Activated naive CD8-positive, alpha-beta T cell (primary cell): ENCODE measurements at regions not wholly inside any gene's neighbourhood (a gene's known extent, or its start where the extent isn't known, plus 50 kb on each side); places are given as distances from the start of the nearest gene placed in this dataset.

Experiments used
- H3K27ac Mint-ChIP-seq: one replicate; pipeline ENCODE4 v1.8.0; 2021; ENCODE audit warnings: mixed read lengths
- H3K27me3 Mint-ChIP-seq: one replicate; pipeline ENCODE4 v1.8.0; 2021; ENCODE audit warnings: mixed read lengths
- H3K36me3 Mint-ChIP-seq: one replicate; pipeline ENCODE4 v1.8.0; 2021; ENCODE audit warnings: mixed read lengths
- H3K4me1 Mint-ChIP-seq: one replicate; pipeline ENCODE4 v1.8.0; 2021; ENCODE audit warnings: low read depth, mixed read lengths
- H3K4me3 Mint-ChIP-seq: one replicate; pipeline ENCODE4 v1.8.0; 2021; ENCODE audit warnings: mild to moderate bottlenecking, mixed read lengths
- H3K9me3 Mint-ChIP-seq: one replicate; pipeline ENCODE4 v1.8.0; 2021; ENCODE audit warnings: low read depth, mixed read lengths

DNA sequence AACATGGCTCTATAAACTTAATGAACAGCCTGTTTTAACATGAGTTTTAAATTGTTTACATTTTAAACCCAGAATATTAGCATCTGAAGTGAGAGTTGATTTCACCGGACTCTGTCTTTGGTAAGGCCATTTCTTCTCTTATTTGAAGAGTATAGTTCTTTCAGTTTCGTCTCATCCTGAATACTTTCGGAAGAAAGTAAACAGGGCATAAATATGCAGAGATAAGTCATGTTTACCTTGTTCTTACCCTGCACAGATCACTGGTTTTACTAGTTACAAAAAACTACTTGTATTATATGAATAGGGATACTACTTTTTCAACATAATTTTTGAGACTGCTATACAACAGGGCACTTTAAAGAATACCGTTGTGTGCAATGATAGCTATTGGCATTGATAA is 656.3 kb upstream of the ZNF608 start:
- no peaks in the 10 kb centered on the region for H3K4me1 Mint-ChIP-seq
- peaks cover 5% of the 10 kb centered on the region for H3K9me3 Mint-ChIP-seq
- no peak overlapping the region for H3K27ac Mint-ChIP-seq
- no peaks in the 10 kb centered on the region for H3K36me3 Mint-ChIP-seq
- H3K27me3 Mint-ChIP-seq = no peaks in the 10 kb centered on the region
- no peak overlapping the region for H3K4me3 Mint-ChIP-seq

- Mint-ChIP-seq H3K4me1 (no peaks in the 10 kb centered on the region), H3K4me3 (no peak overlapping the region), H3K36me3 (no peaks in the 10 kb centered on the region), H3K27ac (no peak overlapping the region), H3K9me3 (no peaks in the 10 kb centered on the region), H3K27me3 (no peaks in the 10 kb centered on the region)
Observed at GRCh38 chr5:125404056-125404455, 657.6 kb upstream of the ZNF608 start.

GRCh38 chr5:125408448-125409233 is 662.2 kb upstream of the ZNF608 start:
- no peaks in the 10 kb centered on the region for H3K36me3 Mint-ChIP-seq
- no peaks in the 10 kb centered on the region for H3K9me3 Mint-ChIP-seq
- no peaks in the 10 kb centered on the region for H3K27me3 Mint-ChIP-seq
- H3K4me1 Mint-ChIP-seq = no peaks in the 10 kb centered on the region
- no peak overlapping the region for H3K4me3 Mint-ChIP-seq
- no peak overlapping the region for H3K27ac Mint-ChIP-seq

DNA sequence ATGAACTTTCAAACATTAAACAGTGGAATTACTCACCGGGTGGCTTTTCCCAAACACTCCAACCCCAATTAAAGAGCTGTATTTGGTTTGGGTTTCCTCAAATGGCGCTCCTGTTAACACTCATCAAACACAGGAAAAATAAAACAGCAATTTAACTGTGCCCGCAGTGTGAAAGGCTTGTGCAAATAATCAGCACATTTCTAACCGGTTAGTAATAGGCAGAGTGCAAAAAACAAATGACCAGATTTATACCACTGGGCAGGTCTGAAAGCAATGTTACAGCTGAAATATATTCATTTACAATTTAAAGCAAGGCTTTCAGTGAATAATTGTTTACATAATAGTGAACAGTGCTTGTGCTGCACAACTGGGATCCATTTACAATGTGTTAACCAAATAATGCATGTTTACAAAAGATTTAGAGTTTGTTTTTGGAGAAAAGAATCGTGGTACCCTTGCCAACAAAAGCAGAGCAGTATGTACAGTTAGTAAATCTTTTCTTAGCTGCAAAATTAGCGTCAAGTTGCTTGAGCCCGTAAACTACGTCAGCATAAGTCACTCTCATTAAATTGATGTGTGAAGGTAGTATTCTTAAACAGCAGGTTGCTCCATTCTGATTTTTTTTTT is 662.9 kb upstream of the ZNF608 start:
- Mint-ChIP-seq H3K4me3 (no peak overlapping the region), H3K9me3 (no peaks in the 10 kb centered on the region), H3K27ac (no peak overlapping the region), H3K4me1 (no peaks in the 10 kb centered on the region), H3K27me3 (no peaks in the 10 kb centered on the region), H3K36me3 (no peaks in the 10 kb centered on the region)

- Mint-ChIP-seq H3K27ac (no peak overlapping the region), H3K36me3 (no peaks in the 10 kb centered on the region), H3K4me3 (no peak overlapping the region), H3K27me3 (no peaks in the 10 kb centered on the region), H3K4me1 (no peaks in the 10 kb centered on the region), H3K9me3 (no peaks in the 10 kb centered on the region)
Observed at GRCh38 chr5:125409861-125410536, 663.6 kb upstream of the ZNF608 start.

DNA sequence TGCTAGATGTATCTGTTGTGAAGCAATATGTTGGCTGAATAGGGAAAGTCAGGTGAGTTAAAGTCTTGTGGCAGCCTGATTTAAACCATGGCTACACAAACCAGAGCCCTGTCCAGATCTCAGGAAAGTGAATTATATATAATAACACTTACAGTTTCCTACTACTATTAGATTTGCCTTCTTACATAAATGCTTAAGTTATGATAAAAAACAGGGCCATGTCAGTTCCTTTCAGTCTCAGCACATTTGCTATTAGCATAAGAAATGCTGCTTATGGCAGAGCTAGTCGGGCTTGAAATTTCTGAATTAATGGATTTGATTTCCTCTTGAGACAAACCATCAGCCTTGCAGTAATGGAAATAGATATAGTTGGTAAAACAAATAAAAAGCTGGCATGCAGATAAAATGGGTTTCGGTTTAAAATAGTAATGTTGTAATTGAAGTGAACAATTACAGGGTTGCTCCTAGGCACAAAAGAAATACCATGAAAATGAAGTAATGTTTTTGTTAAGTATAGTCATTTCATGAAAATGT is 664.2 kb upstream of the ZNF608 start:
- Mint-ChIP-seq H3K9me3 (no peaks in the 10 kb centered on the region), H3K4me3 (no peak overlapping the region), H3K27me3 (no peaks in the 10 kb centered on the region), H3K4me1 (no peaks in the 10 kb centered on the region), H3K27ac (no peak overlapping the region), H3K36me3 (no peaks in the 10 kb centered on the region)

GRCh38 chr5:125411071-125411743 is 664.8 kb upstream of the ZNF608 start:
- Mint-ChIP-seq H3K27ac (no peak overlapping the region), H3K4me1 (no peaks in the 10 kb centered on the region), H3K9me3 (no peaks in the 10 kb centered on the region), H3K4me3 (no peak overlapping the region), H3K27me3 (no peaks in the 10 kb centered on the region), H3K36me3 (no peaks in the 10 kb centered on the region)

DNA sequence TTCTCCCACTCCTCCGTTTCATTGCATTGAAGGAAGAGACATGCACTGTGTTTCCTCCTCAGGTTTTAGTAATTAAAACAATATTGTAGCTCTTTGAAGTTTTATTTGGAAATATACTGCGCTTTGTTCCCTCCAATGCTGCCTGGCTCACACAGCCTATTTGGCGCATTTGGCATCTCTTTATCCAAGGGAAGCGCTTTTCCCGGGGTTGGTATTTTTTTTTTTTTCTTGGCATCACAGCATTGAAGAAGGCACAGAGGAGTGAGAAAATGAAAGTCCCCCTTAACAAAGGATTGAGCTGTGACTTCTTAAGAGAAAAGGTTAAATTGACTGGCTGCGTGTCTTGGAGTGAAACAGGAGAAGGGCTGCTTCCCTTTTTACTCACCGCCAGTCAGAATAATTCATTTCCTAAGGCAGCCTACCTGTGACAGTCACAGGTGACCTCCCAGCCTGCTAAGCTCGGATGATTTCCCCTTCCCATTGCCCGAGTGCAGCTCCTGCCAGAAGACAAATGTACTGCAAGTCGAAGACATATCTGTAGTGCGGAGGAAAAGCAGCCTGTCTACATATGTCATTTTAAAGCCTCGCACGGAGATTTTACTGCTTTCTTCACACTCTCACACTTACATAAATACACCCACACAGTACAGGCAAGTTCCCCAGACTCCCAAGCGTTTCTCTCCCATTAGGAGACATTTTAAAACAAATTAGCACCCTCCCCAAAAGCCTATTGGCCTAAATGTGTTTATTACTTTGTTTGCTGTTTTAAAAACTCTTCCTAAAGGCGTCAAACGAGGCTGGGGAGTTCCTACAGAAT is 665.5 kb upstream of the ZNF608 start:
- Mint-ChIP-seq H3K4me1 (no peaks in the 10 kb centered on the region), H3K4me3 (no peak overlapping the region), H3K27me3 (no peaks in the 10 kb centered on the region), H3K9me3 (no peaks in the 10 kb centered on the region), H3K27ac (no peak overlapping the region), H3K36me3 (no peaks in the 10 kb centered on the region)

DNA sequence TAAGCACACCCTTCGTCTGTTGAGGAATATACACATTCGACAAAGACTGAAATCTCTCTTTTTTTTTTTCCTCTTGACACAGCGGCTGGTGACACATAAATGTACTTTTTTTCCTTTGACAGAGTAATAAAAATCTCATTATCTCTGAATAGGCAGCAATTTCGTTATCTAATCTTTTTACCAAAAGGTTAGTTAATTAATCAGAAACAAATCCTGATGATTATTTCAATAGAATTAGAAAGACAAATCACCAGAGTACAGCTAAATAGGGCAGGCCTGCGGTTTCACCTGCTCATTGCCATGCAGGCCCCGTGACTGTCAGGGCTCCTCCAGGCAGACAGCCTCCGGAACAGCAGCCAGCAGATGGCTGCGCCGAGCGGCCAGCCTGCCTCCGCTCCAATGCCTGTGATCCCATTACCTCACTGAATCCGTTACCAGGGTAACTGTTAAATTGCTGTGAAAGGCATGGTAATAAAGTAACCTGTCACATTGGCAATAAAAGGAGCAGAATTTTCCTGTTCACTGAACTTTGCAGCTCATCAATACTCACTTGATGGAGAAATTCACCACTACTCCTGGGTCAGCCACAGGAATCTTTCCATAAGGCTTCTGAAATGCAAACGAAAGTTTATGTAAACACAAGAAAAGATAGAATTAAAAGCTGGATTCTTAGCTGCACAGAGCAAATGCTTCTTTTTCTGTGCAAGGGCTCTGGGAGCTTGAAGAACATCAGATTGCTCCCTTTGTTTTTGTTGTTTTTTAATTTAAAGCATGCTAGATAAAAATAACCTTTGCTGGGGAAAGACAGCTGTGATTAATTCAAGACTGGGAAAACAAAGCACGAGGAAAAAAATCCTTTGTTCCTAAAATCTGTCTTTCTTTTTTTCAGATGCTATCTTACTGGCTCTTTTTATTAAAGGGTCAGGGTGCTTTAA is 666.4 kb upstream of the ZNF608 start:
- Mint-ChIP-seq H3K4me1 (no peaks in the 10 kb centered on the region), H3K27ac (no peak overlapping the region), H3K4me3 (no peak overlapping the region), H3K27me3 (no peaks in the 10 kb centered on the region), H3K9me3 (no peaks in the 10 kb centered on the region), H3K36me3 (no peaks in the 10 kb centered on the region)

- no peaks in the 10 kb centered on the region for H3K4me1 Mint-ChIP-seq
- no peak overlapping the region for H3K27ac Mint-ChIP-seq
- no peak overlapping the region for H3K4me3 Mint-ChIP-seq
- H3K9me3 Mint-ChIP-seq = no peaks in the 10 kb centered on the region
- H3K27me3 Mint-ChIP-seq = no peaks in the 10 kb centered on the region
- H3K36me3 Mint-ChIP-seq = no peaks in the 10 kb centered on the region
Observed at GRCh38 chr5:125413496-125414274, 667.2 kb upstream of the ZNF608 start.

GRCh38 chr5:125415126-125415525 is 668.7 kb upstream of the ZNF608 start:
- Mint-ChIP-seq H3K4me1 (no peaks in the 10 kb centered on the region), H3K27ac (no peak overlapping the region), H3K36me3 (no peaks in the 10 kb centered on the region), H3K9me3 (no peaks in the 10 kb centered on the region), H3K27me3 (no peaks in the 10 kb centered on the region), H3K4me3 (no peak overlapping the region)

- no peak overlapping the region for H3K27ac Mint-ChIP-seq
- no peaks in the 10 kb centered on the region for H3K27me3 Mint-ChIP-seq
- no peaks in the 10 kb centered on the region for H3K36me3 Mint-ChIP-seq
- no peaks in the 10 kb centered on the region for H3K4me1 Mint-ChIP-seq
- no peak overlapping the region for H3K4me3 Mint-ChIP-seq
- H3K9me3 Mint-ChIP-seq = no peaks in the 10 kb centered on the region
Observed at GRCh38 chr5:125416055-125416454, 669.6 kb upstream of the ZNF608 start.

DNA sequence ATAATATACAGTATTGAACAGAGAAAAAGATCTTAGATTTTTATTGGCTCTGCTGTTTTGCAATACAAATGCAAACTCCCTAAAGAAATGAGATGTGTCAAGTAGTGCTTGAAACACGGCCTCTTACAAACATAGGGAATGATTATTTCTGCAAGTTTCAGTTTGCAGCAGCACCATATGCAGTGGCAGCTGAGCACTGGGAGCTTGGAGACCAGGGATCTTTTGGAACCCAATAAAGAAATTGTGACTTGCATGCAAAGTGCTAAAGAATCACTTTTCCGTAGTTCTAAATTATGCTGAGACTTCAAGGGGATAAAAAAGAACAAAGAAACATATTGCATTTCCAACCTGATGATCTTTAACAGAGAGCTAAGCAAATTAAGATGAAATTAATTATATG is 674.6 kb upstream of the ZNF608 start:
- H3K9me3 Mint-ChIP-seq = no peaks in the 10 kb centered on the region
- no peaks in the 10 kb centered on the region for H3K27me3 Mint-ChIP-seq
- H3K36me3 Mint-ChIP-seq = no peaks in the 10 kb centered on the region
- H3K4me1 Mint-ChIP-seq = no peaks in the 10 kb centered on the region
- H3K27ac Mint-ChIP-seq = no peak overlapping the region
- H3K4me3 Mint-ChIP-seq = no peak overlapping the region
